HepG2 (cell line): ENCODE measurements at regions not wholly inside any gene's neighbourhood (a gene's known extent, or its start where the extent isn't known, plus 50 kb on each side); places are given as distances from the start of the nearest gene placed in this dataset.
"Not testable (repeated sequence)": the region's sequence is repeated elsewhere in the genome, so short reads cannot be mapped to it uniquely, and the experiment has no call there.

Experiments used
- ATAC-seq: fragments of 200-7000 bp; cut with Tn5 transposase; 3 replicates; pipeline ENCODE4 v1.9.1; 2020; ENCODE audit warnings: mild to moderate bottlenecking, moderate library complexity
- BruUV-seq: library from RNA; stranded (reverse); fragments of 400-500 nt; replicated peaks from 2 replicates; lab custom pipeline; 2021; lab: Mats Ljungman, UMichigan
- CTCF ChIA-PET: fragments of 300-600 bp; formaldehyde crosslinking; extraction: SDS; loops from one replicate; lab custom pipeline; 2021; ENCODE audit warnings: low total read pairs, inconsistent platforms, low intra/inter-chr PET ratio; lab: Yijun Ruan, JAX
- POLR2A ChIA-PET: fragments of 350-600 bp; sonication (Branson Sonifier 250); formaldehyde crosslinking; loops from one replicate; lab custom pipeline; 2020; ENCODE audit warnings: antibody characterized with exemption, inconsistent platforms; lab: Yijun Ruan, JAX
- DNase-seq: peaks from one replicate; pipeline ENCODE4 v3.0.0-alpha.2; 2015; ENCODE audit warnings: low spot score
- FAIRE-seq: peaks from 3 replicates; lab custom pipeline; 2011; peaks lifted over from hg19 to GRCh38; lab: Jason Lieb, UNC
- H2AFZ ChIP-seq: one replicate; pipeline ENCODE4 v1.6.1; 2011; ENCODE audit warnings: low read length, inconsistent platforms
- H3K27ac ChIP-seq: fragments of 300-600 bp; 3 replicates; pipeline ENCODE4 v1.8.0; 2011; ENCODE audit warnings: mixed run types, mild to moderate bottlenecking, mixed read lengths, low read length, inconsistent platforms; ENCODE audit not compliant: insufficient read depth; ENCODE audit errors: extremely low read length
- H3K27me3 ChIP-seq, 2 experiments: fragments of 200-600 bp in 1 of 2; 2 replicates in 1 of 2; 3 replicates in 1 of 2; pipeline versions ENCODE4 v1.6.0 to v1.8.0; 2011; ENCODE audit warnings: low read length in 2 of 2, mild to moderate bottlenecking in 2 of 2, moderate library complexity in 2 of 2, inconsistent platforms in 1 of 2; ENCODE audit not compliant: insufficient read depth in 2 of 2, control insufficient read depth in 1 of 2
- H3K36me3 ChIP-seq, 2 experiments: fragments of 200-600 bp in 1 of 2; replicated peaks in 1 of 2; 2 replicates in 1 of 2; 3 replicates in 1 of 2; pipeline versions ENCODE4 v1.5.1 to v1.8.0; 2011; ENCODE audit warnings: low read length in 2 of 2, inconsistent platforms in 1 of 2; ENCODE audit not compliant: insufficient read depth in 2 of 2, control insufficient read depth in 1 of 2
- H3K4me1 ChIP-seq: 2 replicates; pipeline ENCODE4 v1.5.1; 2012; ENCODE audit warnings: low read length, inconsistent platforms; ENCODE audit not compliant: insufficient read depth
- H3K4me2 ChIP-seq: 2 replicates; pipeline ENCODE4 v1.6.0; 2011; ENCODE audit warnings: low read depth, low read length, inconsistent platforms
- H3K4me3 ChIP-seq, 3 experiments: fragments of 200-600 bp in 1 of 3; sonication (generic), shearing (Covaris generic) in 1 of 3; replicated peaks in 1 of 3; 2 replicates each; pipeline ENCODE4 v1.5.1; 2011 to 2016; ENCODE audit warnings: low read length in 3 of 3, inconsistent platforms in 2 of 3, low read depth in 2 of 3, mild to moderate bottlenecking in 2 of 3, control low read depth in 1 of 3, mixed read lengths in 1 of 3; ENCODE audit not compliant: insufficient read depth in 1 of 3
- H3K79me2 ChIP-seq: one replicate; pipeline ENCODE4 v1.6.1; 2011; ENCODE audit warnings: low read length, inconsistent platforms; ENCODE audit not compliant: insufficient read depth
- H3K9ac ChIP-seq: 2 replicates; pipeline ENCODE4 v1.6.0; 2011; ENCODE audit warnings: mild to moderate bottlenecking, low read depth, low read length, inconsistent platforms; ENCODE audit not compliant: insufficient read depth
- H3K9me3 ChIP-seq: 2 replicates; pipeline ENCODE4 v1.5.1; 2012; ENCODE audit warnings: mild to moderate bottlenecking, low read length
- H4K20me1 ChIP-seq: 2 replicates; pipeline ENCODE4 v1.6.0; 2011; ENCODE audit warnings: inconsistent platforms, mild to moderate bottlenecking, low read length, moderate library complexity; ENCODE audit not compliant: insufficient read depth
- ATF7 ChIP-seq, 2 experiments: fragments of 450-650 bp in 1 of 2; sonication (generic) in 1 of 2; formaldehyde crosslinking in 1 of 2; IDR thresholded peaks; 2 replicates each; pipeline versions ENCODE4 v1.4.0 to v1.6.1; 2016 to 2020; ENCODE audit warnings: antibody characterized with exemption in 1 of 2, mild to moderate bottlenecking in 1 of 2, missing genetic modification reagents in 1 of 2
- CREB1 ChIP-seq, 2 experiments: fragments of 450-650 bp in 1 of 2; IDR thresholded peaks; 2 replicates each; pipeline ENCODE4 v1.6.1; 2016 to 2017; ENCODE audit warnings: control low read depth in 1 of 2, mild to moderate bottlenecking in 1 of 2, missing compliant biosample characterization in 1 of 2, missing genetic modification characterization in 1 of 2
- IKZF1 ChIP-seq: fragments of 450-650 bp; IDR thresholded peaks from 2 replicates; pipeline ENCODE4 v1.7.1; 2016
- TCF7L2 ChIP-seq: IDR thresholded peaks from 2 replicates; pipeline ENCODE4 v1.6.1; 2011; ENCODE audit warnings: mild to moderate bottlenecking, low read depth, low read length, moderate library complexity
- TOE1 ChIP-seq: sonication (generic); formaldehyde crosslinking; IDR thresholded peaks from 2 replicates; pipeline ENCODE4 v1.4.0; 2020; ENCODE audit warnings: mild to moderate bottlenecking, missing genetic modification reagents
- ZNF264 ChIP-seq: sonication (generic); formaldehyde crosslinking; IDR thresholded peaks from 2 replicates; pipeline ENCODE4 v1.4.0; 2020; ENCODE audit warnings: missing genetic modification reagents
- WGBS: methylation state at CpG from one replicate; pipeline ENCODE4 v1.1.6; 2017; ENCODE audit warnings: low lambda C conversion rate; 5-methylcytosine and 5-hydroxymethylcytosine counted together
- in situ Hi-C: cut with HindIII; loops from 2 replicates; pipeline ENCODE4 v1.10.0; 2017; ENCODE audit warnings: low pct_unique_long_range_greater_than_20kb; ENCODE audit not compliant: extremely low pct_ligation_motif_present
- intact Hi-C: fragments of 100-400 bp; cut with micrococcal nuclease; formaldehyde crosslinking; loops from one replicate; pipeline ENCODE4 v1.10.0; 2022; ENCODE audit not compliant: unreplicated experiment
- TF ChIP-seq, protein P1 (sequence below): sonication (generic); formaldehyde crosslinking; IDR thresholded peaks from 2 replicates; pipeline ENCODE4 v1.4.0; 2020; ENCODE audit warnings: missing genetic modification reagents, borderline replicate concordance

DNA sequence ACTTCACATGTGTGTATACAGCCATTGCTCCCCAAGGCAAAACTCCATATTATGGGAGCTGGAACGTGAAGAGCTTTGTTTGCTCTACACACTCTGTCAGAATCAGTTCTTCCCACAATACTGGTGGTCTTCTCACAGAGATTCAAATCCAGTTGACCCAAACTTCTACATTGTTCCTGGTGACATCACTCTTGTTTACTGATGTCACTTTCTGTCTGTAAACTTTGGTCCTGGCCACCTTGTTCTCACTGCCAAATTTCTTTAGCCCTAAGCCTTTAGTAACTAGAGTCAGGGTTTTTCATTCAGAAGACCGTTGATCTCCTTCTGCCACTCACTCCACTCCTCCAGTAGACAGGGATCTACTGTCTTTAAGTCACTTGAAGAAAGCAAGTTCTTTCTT, 386.0 kb upstream of the ZEB2 start:
- WGBS = 5% methylated on average over 2 of the region's 2 CpGs
- Histone ChIP-seq H3K4me2 (no peak overlapping the region), H3K27ac (no peak overlapping the region), H2AFZ (no peak overlapping the region), H3K9ac (no peak overlapping the region), H3K9me3 (no peaks in the 10 kb centered on the region)
- no TSS peak for BruUV-seq
- CTCF ChIA-PET = no interaction called here
- intact Hi-C loops = no loop called here
- TF ChIP-seq CREB1 (IDR thresholded peaks at IDR 0.05) (peak; percentile 58; the same call in 1 of the 2 replicates), CREB1 (CRISPR knock-in tag; IDR thresholded peaks at IDR 0.05) (no peak), IKZF1 (no peak), ATF7 (IDR thresholded peaks at IDR 0.05) (peak; percentile 54), ATF7 (CRISPR knock-in tag; IDR thresholded peaks at IDR 0.05) (no peak)
- TF ChIP-seq, protein P1, sequence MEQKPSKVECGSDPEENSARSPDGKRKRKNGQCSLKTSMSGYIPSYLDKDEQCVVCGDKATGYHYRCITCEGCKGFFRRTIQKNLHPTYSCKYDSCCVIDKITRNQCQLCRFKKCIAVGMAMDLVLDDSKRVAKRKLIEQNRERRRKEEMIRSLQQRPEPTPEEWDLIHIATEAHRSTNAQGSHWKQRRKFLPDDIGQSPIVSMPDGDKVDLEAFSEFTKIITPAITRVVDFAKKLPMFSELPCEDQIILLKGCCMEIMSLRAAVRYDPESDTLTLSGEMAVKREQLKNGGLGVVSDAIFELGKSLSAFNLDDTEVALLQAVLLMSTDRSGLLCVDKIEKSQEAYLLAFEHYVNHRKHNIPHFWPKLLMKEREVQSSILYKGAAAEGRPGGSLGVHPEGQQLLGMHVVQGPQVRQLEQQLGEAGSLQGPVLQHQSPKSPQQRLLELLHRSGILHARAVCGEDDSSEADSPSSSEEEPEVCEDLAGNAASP (CRISPR knock-in tag) = no peak
- TF ChIP-seq, all 625 proteins: peak for 2
- H3K4me3 ChIP-seq = no peak overlapping the region
- H4K20me1 ChIP-seq = no peaks in the 10 kb centered on the region
- ATAC-seq (no peak), FAIRE-seq (no peak), DNase-seq (no peak)
- no peaks in the 10 kb centered on the region for H3K79me2 ChIP-seq
- H3K27me3 ChIP-seq = no peaks in the 10 kb centered on the region
- in situ Hi-C loops = no loop called here
- H3K4me1 ChIP-seq = no peaks in the 10 kb centered on the region
- POLR2A ChIA-PET = no interaction called here
- H3K36me3 ChIP-seq = no peaks in the 10 kb centered on the region

DNA sequence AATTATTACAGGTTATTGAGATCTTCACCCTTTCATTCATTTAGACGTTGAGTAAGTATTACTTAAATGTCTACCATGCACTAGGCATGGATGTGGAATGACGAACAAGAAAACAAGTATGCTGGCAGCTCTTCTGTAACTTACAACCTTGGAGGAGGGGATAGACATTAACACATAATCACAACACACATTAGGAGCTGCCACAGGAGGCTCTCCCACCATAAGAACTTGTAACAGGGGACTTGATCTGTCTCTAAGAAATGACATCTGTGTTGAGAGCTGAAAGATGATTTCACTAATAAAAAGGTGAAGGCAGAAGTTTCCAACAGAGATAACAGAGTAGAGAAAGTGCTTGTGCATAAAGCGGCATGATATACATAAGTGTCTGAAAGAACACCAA, 384.7 kb upstream of the ZEB2 start:
- in situ Hi-C loops = no loop called here
- 35% methylated on average over 3 of the region's 3 CpGs for WGBS
- H3K9me3 ChIP-seq = no peaks in the 10 kb centered on the region
- no TSS peak for BruUV-seq
- no peaks in the 10 kb centered on the region for H3K4me1 ChIP-seq
- FAIRE-seq = no peak
- no peak overlapping the region for H3K27ac ChIP-seq
- H4K20me1 ChIP-seq = no peaks in the 10 kb centered on the region
- TF ChIP-seq TCF7L2 = no peak
- TF ChIP-seq ZNF264 = no peak
- no peak for TF ChIP-seq TOE1 (CRISPR knock-in tag)
- TF ChIP-seq, all 625 proteins: peak for 0
- DNase-seq (no peak), ATAC-seq (no peak)
- Histone ChIP-seq H3K79me2 (no peaks in the 10 kb centered on the region), H3K9ac (no peak overlapping the region), H3K4me3 (no peak overlapping the region), H3K4me2 (no peak overlapping the region), H3K27me3 (no peaks in the 10 kb centered on the region), H3K36me3 (no peaks in the 10 kb centered on the region), H2AFZ (no peak overlapping the region)
- intact Hi-C loops = no loop called here
- ChIA-PET CTCF (no interaction called here), POLR2A (no interaction called here)

DNA sequence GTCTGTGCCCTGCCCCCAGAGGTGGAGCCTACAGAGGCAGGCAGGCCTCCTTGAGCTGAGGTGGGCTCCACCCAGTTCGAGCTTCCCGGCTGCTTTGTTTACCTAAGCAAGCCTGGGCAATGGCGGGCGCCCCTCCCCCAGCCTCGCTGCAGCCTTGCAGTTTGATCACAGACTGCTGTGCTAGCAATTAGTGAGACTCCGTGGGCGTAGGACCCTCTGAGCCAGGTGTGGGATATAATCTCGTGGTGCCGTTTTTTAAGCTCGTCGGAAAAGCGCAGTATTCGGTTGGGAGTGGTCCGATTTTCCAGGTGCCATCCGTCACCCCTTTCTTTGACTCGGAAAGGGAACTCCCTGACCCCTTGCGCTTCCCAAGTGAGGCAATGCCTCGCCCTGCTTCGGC, 383.1 kb upstream of the ZEB2 start:
- 87% methylated on average over 14 of the region's 19 CpGs for WGBS
- POLR2A ChIA-PET, H3K4me2 ChIP-seq, H3K79me2 ChIP-seq, ATAC-seq, H3K27me3 ChIP-seq, in situ Hi-C loops, H3K36me3 ChIP-seq, BruUV-seq, H3K4me1 ChIP-seq, DNase-seq, H2AFZ ChIP-seq, H3K27ac ChIP-seq, FAIRE-seq, intact Hi-C loops, H3K4me3 ChIP-seq, H3K9ac ChIP-seq, H3K9me3 ChIP-seq, H4K20me1 ChIP-seq, CTCF ChIA-PET: not testable (repeated sequence)
